RCC 7860 (cell line): ENCODE measurements at regions not wholly inside any gene's neighbourhood (a gene's known extent, or its start where the extent isn't known, plus 50 kb on each side); places are given as distances from the start of the nearest gene placed in this dataset.

Experiments used
- DNase-seq: peaks from one replicate; pipeline ENCODE4 v3.0.0-alpha.2; 2015; ENCODE audit warnings: low spot score
- FAIRE-seq: peaks from 2 replicates; lab custom pipeline; 2012; peaks lifted over from hg19 to GRCh38; lab: Jason Lieb, UNC

GRCh38 chr5:145130996-145131395, 704.1 kb downstream of the PRELID2 start:
- no peak for FAIRE-seq
- DNase-seq, result no peak

- FAIRE-seq (no peak), DNase-seq (no peak)
Measured at GRCh38 chr5:145129797-145130196, 705.3 kb downstream of the PRELID2 start.

GRCh38 chr5:145124806-145125205, 710.3 kb downstream of the PRELID2 start:
- FAIRE-seq (no peak), DNase-seq (no peak)

- no peak for FAIRE-seq
Measured at GRCh38 chr5:145118611-145119010, 716.5 kb downstream of the PRELID2 start.

GRCh38 chr5:145118127-145118526, 717.0 kb downstream of the PRELID2 start:
- FAIRE-seq, result no peak
- DNase-seq, result no peak

More at GRCh38 chr5:145118611-145119010, 716.5 kb downstream of the PRELID2 start:
- DNase-seq, result no peak

GRCh38 chr5:145117285-145117684, 717.9 kb downstream of the PRELID2 start:
- DNase-seq (no peak), FAIRE-seq (no peak)

- DNase-seq (no peak), FAIRE-seq (no peak)
Measured at GRCh38 chr5:145111420-145111819, 723.7 kb downstream of the PRELID2 start.

- FAIRE-seq, result no peak
- DNase-seq, result no peak
Measured at GRCh38 chr5:145110834-145111233, 724.3 kb downstream of the PRELID2 start.

GRCh38 chr5:145110181-145110580, 725.0 kb downstream of the PRELID2 start:
- DNase-seq, result no peak
- no peak for FAIRE-seq

GRCh38 chr5:145105384-145105783, 729.8 kb downstream of the PRELID2 start:
- no peak for DNase-seq
- no peak for FAIRE-seq

GRCh38 chr5:145104106-145104505, 731.0 kb downstream of the PRELID2 start:
- FAIRE-seq (no peak), DNase-seq (no peak)

GRCh38 chr5:145101246-145101645, 733.9 kb downstream of the PRELID2 start:
- no peak for FAIRE-seq
- no peak for DNase-seq

- FAIRE-seq (no peak), DNase-seq (no peak)
Measured at GRCh38 chr5:145090115-145090514, 745.0 kb downstream of the PRELID2 start.

- no peak for FAIRE-seq
- DNase-seq, result no peak
Measured at GRCh38 chr5:145084834-145085233, 750.3 kb downstream of the PRELID2 start.

- FAIRE-seq, result no peak
- DNase-seq, result no peak
Measured at GRCh38 chr5:145077028-145077427, 758.1 kb downstream of the PRELID2 start.

GRCh38 chr5:145076040-145076439, 759.1 kb downstream of the PRELID2 start:
- DNase-seq, result no peak
- no peak for FAIRE-seq

GRCh38 chr5:145072889-145073288, 762.3 kb downstream of the PRELID2 start:
- FAIRE-seq, result no peak
- no peak for DNase-seq

GRCh38 chr5:145068721-145069120, 766.4 kb downstream of the PRELID2 start:
- DNase-seq (no peak), FAIRE-seq (no peak)

- FAIRE-seq (no peak), DNase-seq (no peak)
Measured at GRCh38 chr5:145062280-145063062, 772.7 kb downstream of the PRELID2 start.

- DNase-seq (peak; percentile 14), FAIRE-seq (no peak)
Measured at GRCh38 chr5:145056800-145057199, 778.3 kb downstream of the PRELID2 start.

GRCh38 chr5:145050181-145050580, 785.0 kb downstream of the PRELID2 start:
- FAIRE-seq (no peak), DNase-seq (no peak)

- no peak for DNase-seq
- FAIRE-seq, result no peak
Measured at GRCh38 chr5:145044970-145045369, 790.2 kb downstream of the PRELID2 start.

GRCh38 chr5:145028626-145029025, 806.5 kb downstream of the PRELID2 start:
- no peak for DNase-seq
- no peak for FAIRE-seq
